ENCODE measurements at regions not wholly inside any gene's neighbourhood (a gene's known extent, or its start where the extent isn't known, plus 50 kb on each side); places are given as distances from the start of the nearest gene placed in this dataset.

GRCh38 chr2:174662459-174662858 lies 64.9 kb upstream of the WIPF1 start:
- no TSS peak for BruUV-seq (replicated peaks)
- DNase-seq (ENCODE audit: low read depth, low spot score) (no peak), ATAC-seq (no peak)
- Histone ChIP-seq H3K4me3 (ENCODE audit: low read depth in 2 of 2, low read length in 2 of 2) (no peak overlapping the region), H3K9me3 (ENCODE audit: control insufficient read depth, insufficient read depth, low read depth, low read length) (no peaks in the 10 kb centered on the region), H3K4me1 (ENCODE audit: control insufficient read depth, insufficient read depth, low read length) (no peaks in the 10 kb centered on the region; the same call in 1 of the 2 replicates), H3K27ac (ENCODE audit: low read length) (no peak overlapping the region), H3K27me3 (ENCODE audit: control insufficient read depth, insufficient read depth, low read length) (no peaks in the 10 kb centered on the region), H3K36me3 (ENCODE audit: control insufficient read depth, insufficient read depth, low read length) (no peaks in the 10 kb centered on the region)
- no peak for TF ChIP-seq CTCF (IDR thresholded peaks at IDR 0.05)
- no peak for TF ChIP-seq POLR2AphosphoS5 (IDR thresholded peaks at IDR 0.05; ENCODE audit: low read depth, low read length)
- TF ChIP-seq SIN3A (IDR thresholded peaks at IDR 0.05; ENCODE audit: borderline replicate concordance, insufficient read depth, low read depth, low read length), result no peak
- no peak for TF ChIP-seq TCF7L2 (IDR thresholded peaks at IDR 0.05; ENCODE audit: low read depth, low read length)
- TF ChIP-seq REST (IDR thresholded peaks at IDR 0.05; ENCODE audit: insufficient read depth in 1 of 2, low read depth in 2 of 2, low read length in 1 of 2), result no peak
- in situ Hi-C loops (cut with HindIII; ENCODE audit: low pct_unique_long_range_greater_than_20kb, low sequenced_read_pairs), result no loop called here
- ChIA-PET CTCF (no interaction called here), POLR2A (no interaction called here)
- intact Hi-C loops (cut with micrococcal nuclease; ENCODE audit: unreplicated experiment), result no loop called here

GRCh38 chr2:174660984-174661675 lies 63.5 kb upstream of the WIPF1 start:
- Histone ChIP-seq H3K27ac (ENCODE audit: low read length) (no peak overlapping the region), H3K4me3 (ENCODE audit: low read depth in 2 of 2, low read length in 2 of 2) (no peak overlapping the region), H3K36me3 (ENCODE audit: control insufficient read depth, insufficient read depth, low read length) (no peaks in the 10 kb centered on the region), H3K4me1 (ENCODE audit: control insufficient read depth, insufficient read depth, low read length) (no peaks in the 10 kb centered on the region; the same call in 1 of the 2 replicates), H3K27me3 (ENCODE audit: control insufficient read depth, insufficient read depth, low read length) (no peaks in the 10 kb centered on the region), H3K9me3 (ENCODE audit: control insufficient read depth, insufficient read depth, low read depth, low read length) (peaks cover 5% of the 10 kb centered on the region; the same call in 1 of the 2 replicates)
- BruUV-seq (replicated peaks), result no TSS peak
- ChIA-PET POLR2A (no interaction called here), CTCF (no interaction called here)
- TF ChIP-seq SIN3A (IDR thresholded peaks at IDR 0.05; ENCODE audit: borderline replicate concordance, insufficient read depth, low read depth, low read length), result no peak
- no peak for ATAC-seq
- DNase-seq (ENCODE audit: low read depth, low spot score), result no peak
- intact Hi-C loops (cut with micrococcal nuclease; ENCODE audit: unreplicated experiment), result no loop called here
- in situ Hi-C loops (cut with HindIII; ENCODE audit: low pct_unique_long_range_greater_than_20kb, low sequenced_read_pairs), result no loop called here
